H1 (cell line): ENCODE measurements at regions not wholly inside any gene's neighbourhood (a gene's known extent, or its start where the extent isn't known, plus 50 kb on each side); places are given as distances from the start of the nearest gene placed in this dataset.

Experiments used
- CTCF ChIA-PET: fragments of 300-600 bp; sonication (Branson Sonifier 250); formaldehyde crosslinking; loops from one replicate; lab custom pipeline; 2021; ENCODE audit not compliant: partially characterized antibody; lab: Charles Lee
- POLR2A ChIA-PET: fragments of 300-600 bp; sonication (Branson Sonifier 250); formaldehyde crosslinking; loops from one replicate; lab custom pipeline; 2021; ENCODE audit warnings: inconsistent platforms; ENCODE audit not compliant: partially characterized antibody; lab: Charles Lee
- DNase-seq, 2 experiments: peaks; one replicate each; pipeline versions ENCODE4 v3.0.0 to v3.0.0-alpha.2; 2010 to 2022; ENCODE audit warnings: low spot score in 2 of 2, low read depth in 1 of 2, mixed read lengths in 1 of 2
- FAIRE-seq: peaks from 2 replicates; lab custom pipeline; 2011; peaks lifted over from hg19 to GRCh38; lab: Jason Lieb, UNC
- H2AFZ ChIP-seq: 2 replicates; pipeline ENCODE4 v1.8.1; 2012; ENCODE audit warnings: low read length, inconsistent platforms
- H2AK5ac ChIP-seq: 2 replicates; pipeline ENCODE4 v1.6.1; 2013; ENCODE audit warnings: low read depth, low read length
- H2BK120ac ChIP-seq: replicated peaks from 2 replicates; pipeline ENCODE3; 2013; ENCODE audit warnings: low read depth, low read length, inconsistent platforms
- H2BK12ac ChIP-seq: 2 replicates; pipeline ENCODE4 v1.6.1; 2013; ENCODE audit warnings: low read depth, low read length
- H2BK15ac ChIP-seq: 2 replicates; pipeline ENCODE4 v1.6.1; 2013; ENCODE audit warnings: low read length
- H2BK20ac ChIP-seq: 2 replicates; pipeline ENCODE4 v1.6.1; 2013; ENCODE audit warnings: low read length
- H2BK5ac ChIP-seq: 2 replicates; pipeline ENCODE4 v1.6.1; 2013; ENCODE audit warnings: low read depth, low read length
- H3K14ac ChIP-seq: 2 replicates; pipeline ENCODE4 v1.6.1; 2013; ENCODE audit warnings: inconsistent platforms; ENCODE audit not compliant: insufficient read length
- H3K18ac ChIP-seq: 2 replicates; pipeline ENCODE4 v1.6.1; 2013; ENCODE audit warnings: low read length; ENCODE audit errors: extremely low read depth
- H3K23ac ChIP-seq: 2 replicates; pipeline ENCODE4 v1.6.1; 2013; ENCODE audit warnings: inconsistent platforms; ENCODE audit not compliant: insufficient read length
- H3K23me2 ChIP-seq: 2 replicates; pipeline ENCODE4 v1.6.1; 2013; ENCODE audit warnings: low read depth, low read length
- H3K27ac ChIP-seq: 2 replicates; pipeline ENCODE4 v1.6.1; 2011; ENCODE audit warnings: low read depth, low read length, inconsistent platforms
- H3K27me3 ChIP-seq, 4 experiments: replicated peaks in 1 of 4; 1 replicate in 1 of 4; 2 replicates in 3 of 4; pipeline versions ENCODE4 v1.6.1 to v1.8.1; 2011 to 2013; ENCODE audit warnings: low read length in 3 of 4, mild to moderate bottlenecking in 3 of 4, inconsistent platforms in 2 of 4, mixed read lengths in 2 of 4, moderate library complexity in 1 of 4; ENCODE audit not compliant: control insufficient read depth in 3 of 4, insufficient read depth in 3 of 4; ENCODE audit errors: extremely low read depth in 1 of 4
- H3K36me3 ChIP-seq, 4 experiments: 2 replicates each; pipeline versions ENCODE4 v1.6.1 to v1.8.1; 2011 to 2013; ENCODE audit warnings: mild to moderate bottlenecking in 4 of 4, low read length in 3 of 4, moderate library complexity in 2 of 4, control low read depth in 1 of 4, inconsistent platforms in 1 of 4; ENCODE audit not compliant: insufficient read depth in 4 of 4, control insufficient read depth in 2 of 4
- H3K4ac ChIP-seq: replicated peaks from 2 replicates; pipeline ENCODE3; 2013; ENCODE audit warnings: low read length, low read depth, mixed read lengths, inconsistent platforms; ENCODE audit not compliant: insufficient read length
- H3K4me1 ChIP-seq, 4 experiments: replicated peaks in 1 of 4; 1 replicate in 1 of 4; 2 replicates in 3 of 4; pipeline versions ENCODE4 v1.6.1 to v1.8.1; 2011 to 2013; ENCODE audit warnings: low read length in 3 of 4, inconsistent platforms in 2 of 4, mixed read lengths in 1 of 4; ENCODE audit not compliant: insufficient read depth in 4 of 4, control insufficient read depth in 3 of 4
- H3K4me2 ChIP-seq, 2 experiments: 2 replicates each; pipeline versions ENCODE4 v1.6.1 to v1.8.1; 2011 to 2013; ENCODE audit warnings: low read depth in 2 of 2, low read length in 2 of 2, control low read depth in 1 of 2, inconsistent platforms in 1 of 2, mild to moderate bottlenecking in 1 of 2; ENCODE audit not compliant: insufficient read depth in 1 of 2
- H3K4me3 ChIP-seq, 4 experiments: fragments of 200-600, 300-600 bp in 1 of 4; sonication (generic), shearing (Covaris generic), sonication (Bioruptor Twin) in 1 of 4; 2 replicates each; pipeline versions ENCODE4 v1.5.1 to v1.8.1; 2011 to 2016; ENCODE audit warnings: low read length in 4 of 4, low read depth in 3 of 4, control low read depth in 2 of 4, inconsistent platforms in 2 of 4, mild to moderate bottlenecking in 2 of 4, mixed read lengths in 1 of 4, moderate library complexity in 1 of 4; ENCODE audit not compliant: insufficient read depth in 2 of 4; ENCODE audit errors: extremely low read depth in 1 of 4
- H3K56ac ChIP-seq: replicated peaks from 2 replicates; pipeline ENCODE3; 2013; ENCODE audit warnings: low read depth, mild to moderate bottlenecking, mixed read lengths, low read length, inconsistent platforms; ENCODE audit not compliant: insufficient read length
- H3K79me1 ChIP-seq: 2 replicates; pipeline ENCODE4 v1.6.1; 2013; ENCODE audit warnings: low read depth, low read length, control low read depth
- H3K79me2 ChIP-seq, 2 experiments: 2 replicates each; pipeline versions ENCODE4 v1.6.1 to v1.8.1; 2012 to 2013; ENCODE audit warnings: low read length in 2 of 2, mild to moderate bottlenecking in 2 of 2, inconsistent platforms in 1 of 2; ENCODE audit not compliant: insufficient read depth in 2 of 2, control insufficient read depth in 1 of 2
- H3K9ac ChIP-seq, 4 experiments: replicated peaks in 1 of 4; 1 replicate in 1 of 4; 2 replicates in 3 of 4; pipeline versions ENCODE4 v1.6.1 to v1.8.1; 2011 to 2013; ENCODE audit warnings: low read depth in 3 of 4, low read length in 3 of 4, control low read depth in 2 of 4, mild to moderate bottlenecking in 2 of 4, moderate library complexity in 2 of 4, inconsistent platforms in 1 of 4; ENCODE audit errors: extremely low read depth in 1 of 4
- H3K9me3 ChIP-seq, 2 experiments: 2 replicates each; pipeline versions ENCODE4 v1.6.1 to v1.8.1; 2012 to 2013; ENCODE audit warnings: mild to moderate bottlenecking in 2 of 2, moderate library complexity in 2 of 2, control low read depth in 1 of 2, inconsistent platforms in 1 of 2, low read depth in 1 of 2, low read length in 1 of 2, mixed read lengths in 1 of 2; ENCODE audit not compliant: insufficient read depth in 2 of 2
- H4K20me1 ChIP-seq, 2 experiments: replicated peaks in 1 of 2; 2 replicates each; pipeline versions ENCODE3 to v1.8.1; 2011 to 2013; ENCODE audit warnings: inconsistent platforms in 2 of 2, low read length in 2 of 2, mild to moderate bottlenecking in 1 of 2; ENCODE audit not compliant: insufficient read depth in 2 of 2, control insufficient read depth in 1 of 2
- H4K5ac ChIP-seq: 2 replicates; pipeline ENCODE4 v1.6.1; 2013; ENCODE audit warnings: low read length, low read depth, mixed read lengths, inconsistent platforms; ENCODE audit not compliant: insufficient read length
- H4K8ac ChIP-seq: 2 replicates; pipeline ENCODE4 v1.8.0; 2013; ENCODE audit warnings: mild to moderate bottlenecking, moderate library complexity, low read length, inconsistent platforms; ENCODE audit not compliant: insufficient read depth; ENCODE audit errors: extremely low read depth
- H4K91ac ChIP-seq: replicated peaks from 2 replicates; pipeline ENCODE3; 2013; ENCODE audit warnings: low read length, mixed read lengths, inconsistent platforms; ENCODE audit not compliant: insufficient read length
- ASH2L ChIP-seq: fragments of 200-600, 300-600 bp; sonication (generic); IDR thresholded peaks from one replicate; pipeline ENCODE4 v1.7.1; 2017; ENCODE audit warnings: low read length
- CBX5 ChIP-seq: fragments of 300-800, 300-1000 bp; sonication (generic); IDR thresholded peaks from 2 replicates; pipeline ENCODE4 v1.7.1; 2016; ENCODE audit warnings: antibody characterized with exemption, low read length, low read depth
- EP300 ChIP-seq, 2 experiments: IDR thresholded peaks; 1 replicate in 1 of 2; 2 replicates in 1 of 2; pipeline ENCODE4 v1.6.1; 2011 to 2012; ENCODE audit warnings: low read depth in 2 of 2, low read length in 2 of 2, mild to moderate bottlenecking in 2 of 2, borderline replicate concordance in 1 of 2, inconsistent platforms in 1 of 2, moderate library complexity in 1 of 2
- EZH2 ChIP-seq: fragments of 200-600 bp; sonication (generic); IDR thresholded peaks from 2 replicates; pipeline ENCODE4 v1.7.1; 2012; ENCODE audit warnings: low read depth, mild to moderate bottlenecking, moderate library complexity, low read length, inconsistent platforms; ENCODE audit not compliant: severe bottlenecking
- JUN ChIP-seq: IDR thresholded peaks from 2 replicates; pipeline ENCODE4 v1.6.1; 2011; ENCODE audit warnings: low read depth, mild to moderate bottlenecking, improper control_type of control experiment, low read length
- PHF8 ChIP-seq: fragments of 200-600 bp; sonication (generic); conservative IDR thresholded peaks from 2 replicates; pipeline ENCODE4 v1.7.1; 2012; ENCODE audit warnings: low read depth, mild to moderate bottlenecking, inconsistent platforms, low read length, moderate library complexity
- RXRA ChIP-seq: IDR thresholded peaks from 2 replicates; pipeline ENCODE4 v1.6.1; 2011; ENCODE audit warnings: low read depth, mild to moderate bottlenecking, low read length, moderate library complexity; ENCODE audit not compliant: insufficient read depth
- SUZ12 ChIP-seq: fragments of 200-600 bp; sonication (generic); IDR thresholded peaks from 2 replicates; pipeline ENCODE4 v1.6.1; 2012; ENCODE audit warnings: mild to moderate bottlenecking, inconsistent platforms, low read length, moderate library complexity, mixed read lengths
- WGBS, 2 experiments: shearing (Covaris generic) in 1 of 2; methylation state at CpG; one replicate each; pipeline versions ENCODE4 v1.1.6 to v1.1.7; 2013 to 2015; ENCODE audit warnings: low lambda C conversion rate in 2 of 2, mixed read lengths in 2 of 2, inconsistent platforms in 1 of 2, low coverage in 1 of 2, missing lambda C conversion rate in 1 of 2; ENCODE audit not compliant: insufficient replicate concordance in 2 of 2, insufficient coverage in 1 of 2, insufficient read length in 1 of 2; ENCODE audit errors: extremely low coverage in 1 of 2, missing lambda C conversion rate in 1 of 2; 5-methylcytosine and 5-hydroxymethylcytosine counted together
- TF ChIP-seq, protein P1 (sequence below): IDR thresholded peaks from 2 replicates; pipeline ENCODE4 v1.6.1; 2011; ENCODE audit warnings: low read depth, mild to moderate bottlenecking, low read length; ENCODE audit not compliant: insufficient read depth
- TF ChIP-seq, protein P2 (sequence below): IDR thresholded peaks from 2 replicates; pipeline ENCODE4 v1.6.1; 2011; ENCODE audit warnings: low read length, improper control_type of control experiment
- TF ChIP-seq, protein P3 (sequence below): IDR thresholded peaks from 2 replicates; pipeline ENCODE4 v1.6.1; 2012; ENCODE audit warnings: inconsistent platforms

DNA sequence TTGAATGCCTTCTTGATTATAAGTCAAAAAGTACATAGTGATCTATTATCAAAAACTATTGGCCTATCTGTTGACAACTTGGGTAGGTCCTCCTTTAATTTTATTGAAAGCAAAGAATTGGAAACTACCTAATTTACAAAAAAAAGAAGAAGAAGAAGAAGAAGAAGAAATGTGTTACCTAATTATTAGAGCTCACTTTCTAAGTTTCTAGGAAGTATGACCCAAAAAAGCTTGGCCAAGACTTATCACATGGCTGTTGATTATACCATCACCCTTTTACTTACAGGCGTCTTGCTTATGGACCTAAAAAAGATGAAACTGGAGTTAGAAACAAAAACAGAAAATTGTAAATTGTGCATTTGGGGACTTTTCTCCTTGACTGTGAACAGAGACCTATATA, 81.8 kb upstream of the PIK3CG start:
- Histone ChIP-seq H3K18ac (no peak overlapping the region), H3K4ac (no peak overlapping the region), H2BK15ac (no peak overlapping the region), H3K4me3 (no peak overlapping the region), H3K27ac (no peak overlapping the region), H2BK5ac (no peak overlapping the region), H2BK20ac (no peak overlapping the region), H4K8ac (no peak overlapping the region), H3K9me3 (no peaks in the 10 kb centered on the region), H3K23me2 (no peaks in the 10 kb centered on the region), H3K9ac (no peak overlapping the region), H2AK5ac (no peak overlapping the region), H3K79me2 (no peaks in the 10 kb centered on the region), H2BK12ac (no peak overlapping the region), H2AFZ (no peak overlapping the region), H3K4me2 (no peak overlapping the region), H4K20me1 (no peaks in the 10 kb centered on the region), H4K5ac (no peak overlapping the region), H3K56ac (no peak overlapping the region), H3K36me3 (no peaks in the 10 kb centered on the region), H4K91ac (no peak overlapping the region), H3K14ac (no peak overlapping the region), H3K23ac (no peak overlapping the region), H3K4me1 (peaks cover 0 to 2% (median 0%) of the 10 kb centered on the region in 4 experiments; a peak in 1 of 7 replicates), H2BK120ac (no peak overlapping the region), H3K27me3 (no peaks in the 10 kb centered on the region), H3K79me1 (no peaks in the 10 kb centered on the region)
- FAIRE-seq (no peak), DNase-seq (no peak)
- ChIA-PET POLR2A (interaction anchor here (0.7 kb wide), 1 partner anchor 12 kb away, joined by 4 read pairs; no protein-coding TSS in a partner anchor), CTCF (no interaction called here)
- WGBS, 2 experiments: 94% methylated on average over 1 of the region's 1 CpG; no CpG with 5 or more reads in 1 of the 2 experiments
- TF ChIP-seq SUZ12: no peak
- TF ChIP-seq, protein P1, sequence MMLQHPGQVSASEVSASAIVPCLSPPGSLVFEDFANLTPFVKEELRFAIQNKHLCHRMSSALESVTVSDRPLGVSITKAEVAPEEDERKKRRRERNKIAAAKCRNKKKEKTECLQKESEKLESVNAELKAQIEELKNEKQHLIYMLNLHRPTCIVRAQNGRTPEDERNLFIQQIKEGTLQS: no peak
- TF ChIP-seq, protein P2, sequence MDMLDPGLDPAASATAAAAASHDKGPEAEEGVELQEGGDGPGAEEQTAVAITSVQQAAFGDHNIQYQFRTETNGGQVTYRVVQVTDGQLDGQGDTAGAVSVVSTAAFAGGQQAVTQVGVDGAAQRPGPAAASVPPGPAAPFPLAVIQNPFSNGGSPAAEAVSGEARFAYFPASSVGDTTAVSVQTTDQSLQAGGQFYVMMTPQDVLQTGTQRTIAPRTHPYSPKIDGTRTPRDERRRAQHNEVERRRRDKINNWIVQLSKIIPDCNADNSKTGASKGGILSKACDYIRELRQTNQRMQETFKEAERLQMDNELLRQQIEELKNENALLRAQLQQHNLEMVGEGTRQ: no peak
- no peak for TF ChIP-seq JUN
- TF ChIP-seq, protein P3, sequence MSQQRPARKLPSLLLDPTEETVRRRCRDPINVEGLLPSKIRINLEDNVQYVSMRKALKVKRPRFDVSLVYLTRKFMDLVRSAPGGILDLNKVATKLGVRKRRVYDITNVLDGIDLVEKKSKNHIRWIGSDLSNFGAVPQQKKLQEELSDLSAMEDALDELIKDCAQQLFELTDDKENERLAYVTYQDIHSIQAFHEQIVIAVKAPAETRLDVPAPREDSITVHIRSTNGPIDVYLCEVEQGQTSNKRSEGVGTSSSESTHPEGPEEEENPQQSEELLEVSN: no peak
- TF ChIP-seq PHF8: no peak
- TF ChIP-seq RXRA: no peak
- TF ChIP-seq EZH2: no peak
- TF ChIP-seq EP300 (IDR thresholded peaks at IDR 0.05; ENCODE audit: borderline replicate concordance in 1 of 2, low read depth in 2 of 2, low read length in 2 of 2): no peak
- no peak for TF ChIP-seq ASH2L
- no peak for TF ChIP-seq CBX5
